ENCODE measurements at regions not wholly inside any gene's neighbourhood (a gene's known extent, or its start where the extent isn't known, plus 50 kb on each side); places are given as distances from the start of the nearest gene placed in this dataset.

- no peak for DNase-seq (ENCODE audit: low read depth)
Measured at GRCh38 chr5:136689552-136689951, 324.2 kb upstream of the TRPC7 start.

- DNase-seq (ENCODE audit: low read depth) = peak; percentile 62
Measured at GRCh38 chr5:136686192-136686872, 321.0 kb upstream of the TRPC7 start.

- DNase-seq (ENCODE audit: low read depth) = no peak
Measured at GRCh38 chr5:136682986-136683385, 317.6 kb upstream of the TRPC7 start.

GRCh38 chr5:136679233-136679632, 313.9 kb upstream of the TRPC7 start:
- no peak for DNase-seq (ENCODE audit: low read depth)

- DNase-seq (ENCODE audit: low read depth) = peak; percentile 78
Measured at GRCh38 chr5:136677217-136677616, 311.9 kb upstream of the TRPC7 start.

- peak; percentile 33 for DNase-seq (ENCODE audit: low read depth)
Measured at GRCh38 chr5:136676685-136677084, 311.3 kb upstream of the TRPC7 start.

- no peak for DNase-seq (ENCODE audit: low read depth)
Measured at GRCh38 chr5:136675769-136676168, 310.4 kb upstream of the TRPC7 start.

GRCh38 chr5:136674178-136674577, 308.8 kb upstream of the TRPC7 start:
- no peak for DNase-seq (ENCODE audit: low read depth)

GRCh38 chr5:136667789-136668188, 302.4 kb upstream of the TRPC7 start:
- DNase-seq (ENCODE audit: low read depth) = no peak

GRCh38 chr5:136666970-136667620, 301.8 kb upstream of the TRPC7 start:
- DNase-seq (ENCODE audit: low read depth) = no peak

- DNase-seq (ENCODE audit: low read depth) = no peak
Measured at GRCh38 chr5:136665331-136665730, 300.0 kb upstream of the TRPC7 start.

- no peak for DNase-seq (ENCODE audit: low read depth)
Measured at GRCh38 chr5:136661026-136661425, 295.7 kb upstream of the TRPC7 start.

GRCh38 chr5:136656811-136657210, 291.5 kb upstream of the TRPC7 start:
- DNase-seq (ENCODE audit: low read depth) = peak; percentile 57

GRCh38 chr5:136655468-136655867, 290.1 kb upstream of the TRPC7 start:
- peak; percentile 65 for DNase-seq (ENCODE audit: low read depth)

GRCh38 chr5:136646915-136647314, 281.6 kb upstream of the TRPC7 start:
- DNase-seq (ENCODE audit: low read depth) = peak; percentile 3

GRCh38 chr5:136642976-136643375, 277.6 kb upstream of the TRPC7 start:
- no peak for DNase-seq (ENCODE audit: low read depth)

GRCh38 chr5:136639616-136640015, 274.3 kb upstream of the TRPC7 start:
- no peak for DNase-seq (ENCODE audit: low read depth)

- DNase-seq (ENCODE audit: low read depth) = peak; percentile 44
Measured at GRCh38 chr5:136638084-136638483, 272.7 kb upstream of the TRPC7 start.

- no peak for DNase-seq (ENCODE audit: low read depth)
Measured at GRCh38 chr5:136636001-136636400, 270.7 kb upstream of the TRPC7 start.

GRCh38 chr5:136631186-136631585, 265.8 kb upstream of the TRPC7 start:
- DNase-seq (ENCODE audit: low read depth) = no peak

GRCh38 chr5:136629125-136629792, 263.9 kb upstream of the TRPC7 start:
- peak; percentile 3 for DNase-seq (ENCODE audit: low read depth)

- DNase-seq (ENCODE audit: low read depth) = no peak
Measured at GRCh38 chr5:136626531-136626930, 261.2 kb upstream of the TRPC7 start.

- no peak for DNase-seq (ENCODE audit: low read depth)
Measured at GRCh38 chr5:136622747-136623146, 257.4 kb upstream of the TRPC7 start.
